GM19455 (cell line): ENCODE measurements at regions not wholly inside any gene's neighbourhood (a gene's known extent, or its start where the extent isn't known, plus 50 kb on each side); places are given as distances from the start of the nearest gene placed in this dataset.

Experiments
- ATAC-seq: cut with Tn5 transposase; IDR thresholded peaks from one replicate; pipeline ENCODE4 v1.9.1; 2021; ENCODE audit not compliant: unreplicated experiment

DNA sequence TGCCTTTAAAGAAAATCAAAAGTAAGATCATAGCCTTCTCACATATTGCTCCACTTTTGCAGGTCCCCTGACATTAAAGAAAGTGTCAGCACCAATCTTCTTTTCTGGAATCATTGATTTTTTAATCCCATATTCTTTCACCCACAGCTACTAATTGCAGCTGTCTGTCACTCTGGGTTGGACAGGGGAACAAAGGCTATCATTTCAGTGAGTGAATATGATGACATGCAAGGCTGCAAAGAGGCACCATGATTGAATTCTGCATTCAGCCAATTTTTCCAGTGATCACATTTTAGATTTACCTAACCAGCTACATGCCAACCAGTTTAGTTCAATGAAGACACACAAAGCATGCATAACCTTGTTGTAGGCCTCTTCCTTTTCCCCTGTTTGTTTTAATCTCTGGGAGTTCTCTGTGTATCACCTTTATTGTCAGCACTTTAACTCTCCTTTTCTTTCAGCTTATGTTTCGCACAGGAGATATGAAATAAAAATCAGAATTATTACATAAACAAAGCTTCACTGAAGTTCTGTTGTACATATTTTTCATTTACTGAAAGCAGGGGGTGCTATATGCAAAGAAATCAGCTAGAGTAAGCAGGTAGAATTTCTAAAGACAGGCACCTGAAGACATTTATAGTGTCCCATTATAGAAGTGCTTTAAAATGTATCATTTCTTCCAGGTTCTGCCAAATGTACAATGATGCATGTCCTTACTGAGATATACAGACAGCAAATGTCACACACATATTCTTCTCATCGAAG lies 584.8 kb downstream of the PLA2G4A start:
- ATAC-seq: no peak

DNA sequence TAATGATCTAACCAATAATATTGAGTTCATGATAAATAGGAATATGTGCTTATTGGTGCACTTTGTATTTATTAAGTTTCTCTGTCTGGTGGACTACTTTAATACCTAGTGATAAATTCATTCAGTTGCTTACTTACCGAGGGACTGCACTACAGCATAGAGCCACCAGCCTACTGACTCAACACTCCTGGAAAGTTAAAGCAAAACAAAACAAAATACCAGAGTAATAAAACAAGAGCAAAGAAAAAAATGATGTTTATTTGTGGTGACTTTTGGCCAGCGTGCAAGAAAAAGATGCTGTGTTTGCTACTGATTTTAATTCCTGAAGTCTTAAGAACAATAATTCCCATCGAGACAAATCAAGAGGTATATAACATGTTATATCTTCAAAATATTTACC lies 586.3 kb downstream of the PLA2G4A start:
- no peak for ATAC-seq

- no peak for ATAC-seq
These were observed 588.8 kb downstream of the PLA2G4A start for GRCh38 chr1:187417520-187417919.

- ATAC-seq: no peak
These were observed 604.8 kb downstream of the PLA2G4A start for GRCh38 chr1:187433598-187433997.

- no peak for ATAC-seq
These were observed 613.9 kb downstream of the PLA2G4A start for GRCh38 chr1:187442603-187443002.

- no peak for ATAC-seq
These were observed 615.2 kb downstream of the PLA2G4A start for GRCh38 chr1:187443939-187444338.

DNA sequence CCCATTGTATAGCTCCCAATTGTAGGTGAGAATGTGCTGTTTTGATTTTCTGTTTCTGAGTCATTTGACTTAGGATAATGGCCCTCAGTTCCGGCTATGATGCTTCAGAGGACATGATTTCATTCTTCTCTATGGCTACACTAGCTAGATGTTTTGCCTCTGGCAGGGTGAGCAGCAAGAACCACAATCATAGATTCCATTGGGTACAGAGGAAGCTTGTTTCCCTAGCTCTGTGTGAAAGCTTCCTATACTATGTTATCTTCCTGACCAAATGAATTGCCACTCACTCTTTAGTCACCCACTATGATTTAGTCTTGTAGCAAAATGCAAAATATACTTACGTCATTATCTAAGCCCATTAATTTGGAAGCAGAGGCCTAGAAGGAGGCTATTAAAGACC lies 616.3 kb downstream of the PLA2G4A start:
- ATAC-seq: no peak

- ATAC-seq: no peak
These were observed 622.5 kb downstream of the PLA2G4A start for GRCh38 chr1:187451238-187451637.

DNA sequence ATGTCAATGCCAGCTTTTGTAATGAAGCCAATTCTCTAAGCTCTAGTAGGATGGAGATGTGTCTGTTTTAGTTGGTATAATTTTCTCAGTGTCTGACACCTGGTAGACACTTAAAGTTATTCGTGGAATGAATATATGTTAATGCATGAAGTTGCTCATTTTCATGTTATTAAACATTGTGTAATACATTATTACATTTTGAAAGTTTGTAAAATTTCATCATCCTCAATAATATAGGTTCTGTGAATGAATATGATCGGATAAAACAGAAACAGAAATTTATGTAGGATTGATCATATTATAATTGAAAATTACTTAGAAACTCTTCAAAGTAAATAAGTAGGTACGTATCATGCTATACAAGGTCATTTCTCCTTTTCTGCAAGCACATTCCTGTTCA lies 625.3 kb downstream of the PLA2G4A start:
- ATAC-seq: no peak

GRCh38 chr1:187456446-187456845 lies 627.7 kb downstream of the PLA2G4A start:
- ATAC-seq: no peak

- no peak for ATAC-seq
These were observed 631.3 kb downstream of the PLA2G4A start for GRCh38 chr1:187460093-187460492.

DNA sequence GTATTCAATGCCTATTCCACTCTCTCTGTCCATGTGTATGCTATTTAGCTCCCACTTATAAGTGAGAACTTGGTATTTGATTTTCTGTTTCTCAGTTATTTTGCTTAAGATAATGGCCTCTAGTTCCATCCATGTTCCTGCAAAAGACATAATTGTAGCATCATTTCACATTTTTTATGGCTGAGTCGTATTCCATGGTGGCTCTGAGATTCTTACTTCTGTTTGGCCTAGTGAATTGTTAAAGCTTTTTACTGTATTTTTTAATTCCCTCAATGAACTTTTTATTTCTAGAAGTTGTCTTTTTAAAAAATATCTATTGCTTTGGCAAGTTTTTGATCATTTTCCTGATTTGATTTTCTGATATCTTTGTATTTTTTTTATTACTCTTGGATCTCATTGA lies 635.6 kb downstream of the PLA2G4A start:
- no peak for ATAC-seq

DNA sequence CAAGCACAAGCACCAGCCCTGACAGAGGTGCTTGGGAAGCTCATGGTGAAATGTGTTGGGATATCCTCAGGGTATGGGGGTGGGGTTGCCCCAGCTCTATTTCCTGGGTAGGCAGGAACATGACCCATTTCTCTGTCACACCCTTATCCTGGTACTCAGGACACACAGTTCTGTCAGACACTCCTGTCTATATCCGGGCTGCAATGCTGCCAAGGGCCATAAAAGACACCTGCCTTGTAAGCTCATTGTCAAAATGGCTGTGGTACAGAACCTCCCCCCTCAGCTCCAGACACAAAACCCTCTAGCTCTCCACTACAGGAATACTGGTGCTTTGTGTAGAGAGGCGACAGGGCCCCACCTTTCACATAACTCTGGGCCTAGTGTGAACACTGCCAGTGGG lies 636.7 kb downstream of the PLA2G4A start:
- ATAC-seq: no peak

- ATAC-seq: no peak
These were observed 641.1 kb downstream of the PLA2G4A start for GRCh38 chr1:187469836-187470235.

DNA sequence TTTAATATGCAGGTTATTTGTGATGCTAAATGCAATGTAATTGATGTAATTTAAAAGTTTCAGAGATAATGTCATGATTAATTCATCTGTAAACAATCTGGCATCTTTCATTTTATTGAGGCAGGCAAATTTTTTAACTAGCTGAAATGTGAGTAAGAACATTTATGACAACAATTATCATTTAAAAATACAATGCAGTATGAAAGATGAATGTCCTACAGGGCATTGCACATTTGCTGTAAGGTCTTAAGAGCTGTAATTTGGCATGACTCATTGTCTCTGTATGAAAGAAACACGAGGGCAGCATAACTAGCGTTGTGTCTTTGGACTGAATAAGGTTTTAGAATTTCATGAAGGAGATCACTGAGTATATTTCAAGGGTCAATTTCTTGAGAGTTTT lies 642.8 kb downstream of the PLA2G4A start:
- no peak for ATAC-seq

- ATAC-seq: no peak
These were observed 645.6 kb downstream of the PLA2G4A start for GRCh38 chr1:187474336-187474735.

GRCh38 chr1:187476671-187477070 lies 647.9 kb downstream of the PLA2G4A start:
- no peak for ATAC-seq

DNA sequence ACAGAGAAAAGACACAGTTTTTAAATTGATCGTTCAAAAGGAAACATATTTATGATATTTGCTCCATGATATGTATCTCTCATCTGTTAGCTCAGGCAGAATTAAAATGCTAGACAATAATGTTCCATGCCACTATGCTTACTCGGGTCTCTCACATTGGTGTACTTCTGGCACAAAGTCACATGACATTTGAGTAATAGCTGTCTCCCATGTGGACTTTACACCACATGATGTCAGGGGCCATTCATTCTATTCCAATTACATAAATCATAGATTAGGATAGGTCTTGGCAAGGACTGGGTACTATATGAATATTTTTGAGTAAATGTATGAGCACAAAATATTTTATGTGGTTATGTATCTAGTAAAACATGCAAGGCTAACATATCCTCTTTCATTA lies 648.4 kb downstream of the PLA2G4A start:
- no peak for ATAC-seq

GRCh38 chr1:187477535-187477934 lies 648.8 kb downstream of the PLA2G4A start:
- no peak for ATAC-seq

- ATAC-seq: no peak
These were observed 652.9 kb downstream of the PLA2G4A start for GRCh38 chr1:187481581-187482148.

GRCh38 chr1:187490266-187490665 lies 661.5 kb downstream of the PLA2G4A start:
- ATAC-seq: no peak

- ATAC-seq: no peak
These were observed 662.5 kb downstream of the PLA2G4A start for GRCh38 chr1:187491082-187491720.
